Right lung (tissue), 2 donors: ENCODE measurements at regions not wholly inside any gene's neighbourhood (a gene's known extent, or its start where the extent isn't known, plus 50 kb on each side); places are given as distances from the start of the nearest gene placed in this dataset.

ENCODE experiments used
- DNase-seq, 2 donors: peaks; one replicate each; pipeline ENCODE4 v3.0.0-alpha.2; 2013

DNA sequence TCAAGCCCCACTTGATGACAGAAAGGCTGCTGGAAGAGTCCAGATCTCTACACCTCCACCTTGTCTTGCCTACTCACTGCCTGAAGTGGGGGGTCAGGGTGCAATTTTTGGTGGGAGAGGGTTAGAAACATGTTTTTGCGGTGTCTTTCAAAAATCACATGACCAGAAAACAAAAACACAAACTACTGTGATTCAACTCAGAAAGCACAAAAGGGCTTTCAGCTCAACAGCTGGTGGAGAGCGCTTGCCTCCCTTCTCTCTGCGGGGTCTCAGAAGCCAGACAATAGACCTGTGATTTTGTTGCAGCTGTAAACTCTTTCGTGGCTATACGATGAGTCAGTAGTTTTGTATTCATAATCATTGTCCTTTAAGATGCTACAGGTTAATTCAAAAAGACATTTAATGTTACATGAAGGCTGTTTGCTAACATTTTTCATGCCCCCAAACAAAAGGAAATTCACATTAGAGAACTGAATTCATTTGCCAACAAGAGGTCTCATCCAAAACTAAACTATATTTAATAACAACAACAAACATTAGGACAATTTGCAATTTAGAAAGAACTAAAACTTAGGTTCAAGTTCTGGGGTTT is 172.6 kb upstream of the RAI14 start:
- DNase-seq: no peak

DNA sequence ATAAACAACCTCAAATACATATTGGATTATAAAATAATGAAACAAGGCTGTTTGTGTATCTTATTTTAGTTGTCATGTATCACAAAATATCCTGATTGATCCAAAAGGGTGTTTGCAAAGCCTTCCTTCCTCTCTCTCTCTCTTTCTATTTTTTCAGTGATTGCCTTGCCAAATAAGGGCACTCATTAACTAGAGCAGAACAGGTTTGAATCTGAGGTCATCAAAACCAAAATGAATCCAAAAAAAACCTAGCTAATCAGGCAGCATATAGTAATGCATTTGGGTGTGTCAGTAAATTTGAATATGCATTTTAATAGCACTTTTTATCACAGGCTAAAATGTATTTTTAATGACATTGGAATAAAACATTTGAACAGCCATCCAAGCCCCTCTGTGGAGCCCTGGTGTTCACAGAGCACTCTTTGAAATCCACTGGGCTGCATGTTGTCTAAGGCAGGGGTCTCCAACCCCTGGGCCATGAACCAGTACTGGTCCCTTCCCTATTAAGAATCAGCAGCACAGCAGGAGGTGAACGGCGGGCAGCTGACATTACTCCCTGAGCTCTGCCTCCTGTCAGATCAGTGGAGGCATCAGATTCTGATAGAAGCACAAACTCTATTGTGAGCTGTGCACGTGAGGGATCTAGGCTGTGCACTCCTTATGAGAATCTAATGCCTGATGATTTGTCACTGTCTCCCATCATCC is 171.8 kb upstream of the RAI14 start:
- no peak for DNase-seq

DNA sequence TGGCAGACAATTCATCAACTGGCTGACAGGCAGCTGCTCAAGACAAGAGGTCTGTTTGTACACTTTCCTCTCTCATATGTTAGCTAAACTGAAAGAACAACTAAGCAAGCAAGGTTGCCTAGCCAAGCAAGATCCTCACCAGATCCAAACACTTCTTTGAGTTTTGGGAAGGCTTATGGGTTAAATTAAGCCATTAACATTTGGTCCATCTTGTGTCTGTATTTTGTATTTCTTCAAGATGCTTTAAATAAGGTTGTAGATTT is 170.4 kb upstream of the RAI14 start:
- DNase-seq: no peak

DNA sequence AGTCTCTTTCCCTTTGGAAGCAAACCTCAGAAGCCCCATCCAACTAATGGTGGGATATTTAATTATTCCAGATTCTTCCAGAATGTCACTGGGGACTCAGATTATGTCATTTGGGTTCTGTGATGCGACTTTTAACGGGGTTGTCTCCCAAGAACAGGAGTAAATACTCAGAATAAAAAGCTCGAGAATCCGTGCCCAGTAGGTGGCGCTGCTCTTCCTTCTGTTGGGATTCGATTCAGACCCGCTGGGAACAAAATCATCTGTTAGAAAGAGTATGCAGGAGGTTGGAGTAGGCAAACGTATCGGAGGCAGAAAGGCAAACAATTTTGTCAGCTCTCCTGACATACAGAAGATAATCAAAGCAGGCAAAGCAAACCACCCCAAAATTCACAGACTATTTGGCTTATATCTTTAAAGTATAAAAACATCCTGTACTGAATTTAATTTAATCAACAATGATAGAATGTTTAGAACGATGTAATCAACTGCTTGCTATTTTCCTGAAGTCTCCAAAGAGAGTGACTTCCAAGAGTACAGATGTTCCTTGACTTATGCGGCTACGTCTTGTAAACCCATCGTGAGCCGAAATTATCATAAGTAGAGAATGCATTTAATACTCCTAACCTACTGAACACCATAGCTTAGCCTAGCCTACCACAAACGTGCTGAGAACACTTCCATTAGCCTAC is 169.8 kb upstream of the RAI14 start:
- peak in 1 of 2 donors; percentile 84 for DNase-seq

DNA sequence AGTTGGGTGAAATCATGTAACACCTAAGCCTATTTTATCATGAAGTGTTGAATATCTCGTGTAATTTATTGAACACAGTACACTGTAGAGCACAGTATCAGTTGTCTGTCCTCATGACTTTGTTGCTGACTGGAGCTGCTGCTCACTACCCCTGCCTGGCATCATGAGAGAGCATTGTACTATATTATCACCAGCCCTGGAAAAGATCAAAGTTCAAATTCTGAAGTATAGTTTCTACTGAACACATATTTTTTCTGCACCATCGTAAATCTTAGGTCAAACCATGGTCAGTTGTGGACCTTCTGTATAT is 169.3 kb upstream of the RAI14 start:
- no peak for DNase-seq

DNA sequence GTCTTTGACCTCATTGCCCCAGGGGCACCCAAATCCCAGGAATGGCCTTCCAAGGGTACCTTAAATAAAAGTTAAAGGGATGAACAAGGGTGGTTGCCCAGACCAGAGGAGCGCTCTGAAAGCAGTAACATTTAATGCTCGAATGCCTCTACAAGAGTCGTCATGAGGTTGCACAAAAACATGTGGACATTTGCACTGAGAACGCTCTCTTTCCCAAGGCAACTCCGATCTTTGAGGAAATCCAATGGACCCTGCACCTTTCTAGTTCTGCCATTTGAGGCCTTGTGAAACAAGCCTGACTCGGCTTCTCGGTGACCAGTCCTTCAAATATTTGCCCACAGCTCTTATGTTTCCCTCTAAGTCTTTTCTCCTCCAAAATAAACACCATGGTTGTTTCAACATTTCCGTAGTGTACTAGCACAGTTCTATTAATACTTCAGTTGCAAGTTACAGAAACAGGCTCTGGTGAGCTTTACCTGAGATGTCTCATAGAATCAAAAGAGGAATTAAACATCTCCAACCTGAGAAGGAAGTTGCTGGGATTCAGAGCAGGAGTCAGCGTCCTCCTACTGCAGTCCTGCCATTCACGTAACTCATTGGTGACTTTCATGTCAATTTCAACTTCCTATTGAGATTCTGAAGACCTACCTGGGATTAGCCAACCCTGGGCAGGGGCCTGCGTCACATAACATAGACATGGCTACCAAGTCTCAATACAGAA is 168.8 kb upstream of the RAI14 start:
- DNase-seq: no peak

DNA sequence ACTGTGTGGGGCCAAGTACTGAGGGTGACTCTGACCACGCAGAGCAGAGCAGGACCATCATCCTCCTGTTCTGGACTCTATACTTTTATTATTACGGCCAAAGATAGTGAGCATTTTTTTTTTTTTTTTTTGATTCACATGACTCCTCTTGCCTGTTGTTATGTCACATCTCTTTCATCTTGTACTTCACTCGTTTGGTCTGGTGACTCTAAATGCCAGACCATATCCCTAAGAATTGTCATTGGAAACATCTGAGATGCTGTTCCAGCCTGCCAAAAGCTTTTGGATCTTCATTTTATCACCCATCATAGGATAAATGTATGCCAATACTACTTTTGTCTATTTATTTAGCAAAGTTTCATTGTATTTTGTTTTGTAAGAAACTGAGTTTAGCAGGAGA is 168.2 kb upstream of the RAI14 start:
- DNase-seq: no peak

DNA sequence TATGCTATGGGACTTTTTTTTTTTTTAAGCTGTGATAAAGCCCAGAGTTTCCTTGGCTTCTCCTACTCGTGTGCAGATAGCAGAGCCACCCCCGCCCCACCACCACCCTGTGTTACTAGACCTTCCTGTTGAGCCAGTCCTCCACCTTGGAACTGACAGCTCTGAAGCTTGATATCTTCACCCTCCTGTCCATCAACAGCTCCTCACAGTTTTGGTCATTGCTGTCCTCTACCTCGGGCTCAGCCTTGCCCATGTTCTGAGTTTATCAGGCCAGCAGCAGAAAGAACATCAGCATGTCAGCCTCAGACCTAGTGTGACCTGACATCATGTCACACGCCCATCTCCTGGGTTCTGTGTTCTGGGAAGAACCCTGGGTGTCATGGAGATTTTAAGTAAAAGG is 167.1 kb upstream of the RAI14 start:
- DNase-seq: no peak

DNA sequence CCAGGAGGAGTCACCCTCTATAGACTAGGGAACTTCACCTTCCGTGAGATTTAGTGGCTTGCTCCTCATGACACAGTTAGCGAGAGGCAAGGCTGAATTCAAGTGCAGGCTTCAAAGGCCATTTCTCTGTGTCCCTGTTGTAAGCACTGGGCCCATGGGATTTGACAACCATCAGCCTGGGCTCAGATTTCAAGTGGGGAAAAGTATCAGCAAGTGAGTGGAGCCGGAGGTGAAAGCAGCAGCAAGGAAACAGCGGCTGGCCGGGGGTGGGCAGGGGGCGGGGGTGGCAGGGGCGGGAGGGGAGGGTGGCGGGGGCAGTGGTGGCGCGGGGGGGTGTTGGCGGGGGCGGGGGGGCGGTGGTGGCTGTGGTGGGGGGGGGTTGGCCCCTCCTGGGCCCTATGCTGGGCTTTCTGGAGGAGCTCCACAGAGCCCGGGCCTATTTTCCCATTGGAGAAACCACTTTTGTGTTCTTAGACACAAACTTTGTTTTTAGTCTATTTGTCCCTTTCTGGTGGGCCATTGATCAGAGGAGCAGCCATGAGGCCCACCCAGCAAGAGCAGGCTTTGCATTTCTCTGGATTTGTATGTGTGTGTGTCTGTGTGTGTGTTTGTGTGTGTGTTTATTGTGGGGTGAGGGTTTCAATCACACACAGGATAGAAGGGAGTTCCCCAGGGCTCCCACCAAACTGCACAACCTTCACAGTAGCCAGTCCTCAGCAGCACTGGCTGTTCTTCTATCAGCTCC is 165.4 kb upstream of the RAI14 start:
- DNase-seq: no peak

DNA sequence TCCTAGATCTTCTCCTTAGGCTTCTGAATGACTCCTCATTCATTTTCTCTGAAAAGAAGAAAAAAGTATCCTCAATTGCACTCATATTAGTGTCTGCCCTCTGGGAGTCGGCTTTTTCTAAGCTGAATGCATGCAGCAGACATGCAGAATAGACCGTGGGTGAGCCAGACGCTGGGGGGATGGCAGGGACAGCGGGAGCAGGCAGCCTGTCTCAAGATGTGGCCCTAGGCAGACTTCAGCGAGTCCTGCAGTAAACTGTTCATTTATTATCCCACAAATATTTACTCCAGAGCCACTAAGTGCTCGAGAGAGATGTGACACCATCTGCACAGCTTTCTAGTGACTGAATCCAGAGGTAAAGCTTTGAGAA is 164.9 kb upstream of the RAI14 start:
- no peak for DNase-seq

DNA sequence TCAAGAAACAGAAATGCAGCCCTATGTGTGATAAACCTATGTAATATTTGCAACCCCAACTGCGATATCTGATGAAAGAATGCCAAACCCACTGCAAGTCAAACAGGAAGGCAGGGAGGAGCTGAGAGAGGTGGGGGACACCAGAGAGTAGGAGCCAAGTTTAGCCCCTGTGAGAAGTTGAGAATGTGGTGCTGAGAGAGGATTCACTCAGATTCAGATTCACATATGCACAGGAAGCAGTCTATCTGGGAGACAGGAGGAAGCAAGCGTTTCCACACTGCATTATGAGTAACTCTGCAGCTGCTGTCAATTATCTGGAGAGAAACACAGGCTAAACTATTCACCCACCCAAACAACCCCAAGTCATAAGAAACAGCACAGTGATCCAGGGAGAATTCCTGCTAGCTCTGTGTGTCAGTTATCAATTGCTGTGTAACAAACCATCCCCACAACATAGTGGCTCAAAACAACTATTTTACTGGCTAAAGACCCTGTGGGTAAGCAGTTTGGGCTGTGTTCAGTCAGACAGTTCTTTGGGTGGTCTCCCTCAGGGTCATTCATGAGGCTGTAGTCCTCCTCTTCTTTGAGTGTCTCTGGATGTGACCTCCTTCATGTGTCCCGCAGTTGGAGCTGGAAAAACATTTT is 161.9 kb upstream of the RAI14 start:
- no peak for DNase-seq

DNA sequence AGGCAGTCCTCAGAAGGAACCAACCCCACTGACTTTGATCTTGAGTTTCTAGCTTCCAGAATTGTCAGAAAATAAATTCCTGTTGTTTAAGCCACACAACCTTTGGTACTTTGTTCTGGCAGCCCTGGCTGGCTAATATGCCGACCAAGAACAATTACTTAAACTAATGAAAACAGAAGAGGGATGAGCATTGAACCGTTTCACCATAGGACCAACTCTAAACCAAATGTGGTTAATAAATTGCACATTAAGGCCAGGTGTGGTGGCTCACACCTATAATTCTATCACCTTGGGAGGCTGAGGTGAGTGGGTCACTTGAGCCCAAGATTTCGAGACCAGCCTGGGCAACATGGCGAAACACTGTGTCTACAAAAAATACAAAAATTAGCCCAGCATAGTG is 160.9 kb upstream of the RAI14 start:
- no peak for DNase-seq

DNA sequence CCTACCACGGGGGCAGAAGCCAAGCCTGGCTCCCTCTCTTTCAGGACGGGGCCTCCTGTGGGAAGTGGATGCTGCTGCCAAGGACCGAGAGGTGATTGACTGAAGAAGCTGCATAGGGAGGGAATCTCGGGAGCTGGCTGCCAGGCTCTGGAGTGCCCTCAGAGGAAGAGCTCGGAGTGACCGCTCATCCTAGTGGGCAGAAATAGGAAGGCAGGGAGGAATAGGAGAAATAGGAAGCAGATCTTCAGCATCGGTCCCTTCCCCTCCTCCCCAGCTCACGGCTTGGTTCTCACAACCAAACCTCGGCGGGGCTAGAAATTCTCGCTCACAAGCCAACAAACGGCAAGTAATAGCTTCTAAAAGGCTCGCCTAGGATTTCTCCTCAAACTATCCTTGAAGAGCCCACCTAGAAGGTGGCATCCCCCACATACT is 159.9 kb upstream of the RAI14 start:
- DNase-seq: no peak

DNA sequence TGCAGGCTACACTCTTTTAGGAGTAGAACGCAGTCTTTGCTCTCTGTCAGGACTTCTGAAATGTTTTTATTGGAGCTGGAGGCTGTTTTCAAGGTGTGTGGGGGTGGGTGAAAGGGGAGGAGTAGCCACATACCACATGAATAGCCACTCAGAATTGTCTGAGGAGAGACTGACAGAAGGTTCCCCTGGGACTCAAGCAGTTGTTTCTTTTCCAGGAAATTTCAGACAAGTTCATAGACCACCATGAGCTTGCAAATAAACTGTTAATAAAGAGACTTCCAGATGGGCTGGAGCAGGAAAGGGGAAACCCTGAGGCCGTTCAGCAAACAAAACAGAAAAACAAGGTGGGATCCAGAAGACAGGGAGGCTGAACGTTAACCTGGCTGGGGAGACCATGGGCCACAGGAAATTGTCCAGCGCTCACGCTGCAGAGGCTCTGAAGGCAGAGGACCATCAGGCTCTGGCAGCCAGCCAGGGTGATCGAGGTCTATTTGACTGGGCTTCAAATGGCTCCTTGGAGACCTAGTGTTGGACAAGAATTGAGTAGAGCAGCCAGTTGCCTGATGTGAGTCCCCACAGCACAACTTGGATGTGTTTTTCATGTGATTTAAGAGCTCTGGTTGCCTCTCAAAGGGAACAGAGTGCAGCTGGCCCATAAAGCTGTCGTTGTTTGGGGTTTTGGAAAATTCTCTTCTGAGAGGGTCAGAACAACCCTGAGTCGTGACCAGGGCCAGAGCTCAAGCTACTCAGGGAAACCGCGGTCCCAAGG is 159.2 kb upstream of the RAI14 start:
- peak; percentile 50 to 54 for DNase-seq

DNA sequence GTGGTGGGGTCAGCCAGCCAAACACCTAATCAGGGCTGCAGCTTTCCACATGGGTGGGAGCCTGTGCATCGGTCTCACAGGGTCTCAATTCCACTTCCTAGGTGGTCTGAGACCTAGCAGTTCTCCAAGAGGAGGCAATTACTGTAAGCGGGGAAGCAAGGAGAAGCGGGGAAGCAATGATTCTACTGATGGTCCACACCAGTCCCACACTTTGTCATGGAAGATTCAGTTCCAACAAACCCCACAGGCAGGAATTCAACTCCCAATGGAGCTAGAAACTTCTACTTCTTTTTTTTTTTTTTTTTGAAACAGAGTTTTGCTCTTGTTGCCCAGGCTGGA is 158.7 kb upstream of the RAI14 start:
- no peak for DNase-seq

DNA sequence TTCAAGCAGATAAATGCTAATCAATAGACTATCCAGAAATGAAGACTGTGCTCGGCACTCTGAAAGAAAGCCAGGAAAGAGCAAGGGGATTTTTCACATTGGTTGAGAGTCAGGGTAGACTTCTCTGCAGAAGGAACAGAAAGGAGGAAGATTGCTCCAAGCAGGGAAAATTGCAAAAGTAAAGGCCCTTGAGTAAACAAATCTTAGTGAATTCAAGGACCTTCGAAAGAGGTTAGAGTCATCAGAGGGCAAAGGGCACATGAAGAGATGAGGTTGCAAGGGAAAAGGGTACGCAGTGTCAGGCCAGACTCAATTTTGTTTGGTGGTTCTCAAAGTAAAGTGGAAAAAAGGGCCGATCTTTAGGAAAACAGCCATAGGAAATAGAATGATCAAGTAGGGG is 157.6 kb upstream of the RAI14 start:
- no peak for DNase-seq

DNA sequence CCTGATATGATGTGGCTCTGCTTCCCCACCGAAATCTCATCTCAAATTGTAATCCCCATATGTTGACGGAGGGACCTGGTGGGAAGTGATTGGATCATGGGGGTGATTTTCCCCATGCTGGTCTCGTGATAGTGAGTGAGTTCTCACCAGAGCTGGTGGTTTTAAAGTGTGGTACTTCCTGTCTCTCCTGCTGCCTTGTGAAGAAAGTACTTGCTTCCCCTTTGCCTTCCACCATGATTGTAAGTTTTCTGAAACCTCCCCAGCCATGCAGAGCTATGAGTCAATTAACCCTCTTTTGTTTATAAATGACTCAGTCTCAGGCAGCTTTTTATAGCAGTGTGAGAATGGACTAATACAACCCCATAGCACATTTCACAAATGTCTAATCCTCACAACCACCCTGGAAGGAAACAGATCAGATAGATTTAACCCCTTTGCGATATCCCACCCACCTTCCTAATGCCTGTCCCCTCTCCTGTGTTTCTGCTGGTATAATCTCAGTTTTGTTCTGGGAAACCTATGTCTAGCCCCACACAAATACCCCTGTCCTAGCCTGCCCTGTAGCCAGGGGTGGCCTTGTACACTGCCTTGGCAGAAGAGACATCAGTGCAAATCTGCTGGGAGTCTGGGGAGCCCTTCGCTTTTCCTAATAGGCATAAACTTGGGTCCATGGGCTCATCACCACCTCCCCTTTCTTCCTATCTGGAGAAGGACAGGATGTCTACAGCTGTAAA is 157.0 kb upstream of the RAI14 start:
- DNase-seq: no peak

DNA sequence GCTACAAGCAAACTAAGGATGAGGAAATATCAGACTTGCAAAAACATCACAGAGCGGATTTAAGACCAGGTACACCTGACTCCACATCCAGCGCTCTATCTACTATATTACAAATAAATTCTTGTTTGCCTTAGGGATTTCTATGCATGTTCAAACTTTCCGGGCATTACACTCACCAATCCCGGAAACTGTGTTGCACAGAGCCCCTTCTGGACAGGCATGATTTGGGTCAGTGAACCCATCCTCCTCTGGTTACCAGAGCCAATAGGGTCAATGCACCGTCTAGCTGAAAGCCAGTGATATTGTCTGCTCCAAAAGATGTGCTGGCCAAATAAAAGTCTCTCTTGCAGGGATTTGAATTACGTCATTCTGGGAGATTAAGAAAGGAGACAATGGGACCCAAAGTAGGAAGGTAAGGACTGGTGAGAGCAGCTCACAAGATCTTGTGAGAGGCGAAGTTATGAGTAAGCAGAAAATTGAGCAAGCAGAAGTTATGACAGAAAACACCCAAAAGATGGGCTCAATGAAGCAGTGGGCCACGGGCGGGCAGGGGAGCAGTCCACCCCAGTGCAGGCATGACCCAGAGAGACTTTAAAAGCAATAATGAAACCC is 155.8 kb upstream of the RAI14 start:
- no peak for DNase-seq

DNA sequence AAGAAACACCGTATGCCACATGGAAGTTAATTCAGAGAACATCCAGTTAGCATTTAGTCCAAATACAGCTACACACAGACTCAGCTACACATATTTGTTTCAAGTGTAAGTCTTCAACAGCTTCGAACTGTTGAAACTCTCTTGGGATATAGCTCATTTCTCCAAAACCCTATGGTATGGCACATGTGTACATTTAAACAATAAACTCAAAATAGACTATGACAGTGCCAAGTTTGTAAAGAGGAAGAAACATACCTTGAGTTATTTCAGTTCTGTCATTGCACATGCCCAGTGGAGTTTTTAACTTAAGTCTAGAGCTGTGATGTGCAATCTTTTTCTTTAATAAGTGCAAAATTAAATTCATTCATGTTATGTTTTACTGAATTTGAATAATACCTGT is 155.1 kb upstream of the RAI14 start:
- DNase-seq: no peak

DNA sequence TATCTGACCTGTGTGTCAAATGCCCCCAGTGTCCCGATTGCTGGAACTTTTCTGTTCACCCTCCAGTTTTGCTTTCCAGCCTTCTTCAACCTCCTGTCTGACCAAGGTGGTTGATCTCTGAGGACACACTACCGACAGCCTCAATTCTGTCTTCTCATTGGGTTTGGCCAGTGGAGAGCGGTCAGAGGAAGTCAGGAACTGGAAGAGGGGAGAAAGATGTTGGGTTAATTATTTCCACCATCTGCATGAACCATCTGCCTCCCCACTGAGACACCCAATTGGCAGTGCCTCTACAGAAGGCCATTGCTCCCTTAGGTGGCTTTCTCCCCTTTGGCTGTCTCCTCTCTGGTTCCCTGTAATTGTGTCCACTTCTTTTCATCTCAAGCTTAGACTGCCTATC is 154.3 kb upstream of the RAI14 start:
- DNase-seq: no peak
